ENCODE measurements at regions not wholly inside any gene's neighbourhood (a gene's known extent, or its start where the extent isn't known, plus 50 kb on each side); places are given as distances from the start of the nearest gene placed in this dataset.

- TF ChIP-seq, protein P1, sequence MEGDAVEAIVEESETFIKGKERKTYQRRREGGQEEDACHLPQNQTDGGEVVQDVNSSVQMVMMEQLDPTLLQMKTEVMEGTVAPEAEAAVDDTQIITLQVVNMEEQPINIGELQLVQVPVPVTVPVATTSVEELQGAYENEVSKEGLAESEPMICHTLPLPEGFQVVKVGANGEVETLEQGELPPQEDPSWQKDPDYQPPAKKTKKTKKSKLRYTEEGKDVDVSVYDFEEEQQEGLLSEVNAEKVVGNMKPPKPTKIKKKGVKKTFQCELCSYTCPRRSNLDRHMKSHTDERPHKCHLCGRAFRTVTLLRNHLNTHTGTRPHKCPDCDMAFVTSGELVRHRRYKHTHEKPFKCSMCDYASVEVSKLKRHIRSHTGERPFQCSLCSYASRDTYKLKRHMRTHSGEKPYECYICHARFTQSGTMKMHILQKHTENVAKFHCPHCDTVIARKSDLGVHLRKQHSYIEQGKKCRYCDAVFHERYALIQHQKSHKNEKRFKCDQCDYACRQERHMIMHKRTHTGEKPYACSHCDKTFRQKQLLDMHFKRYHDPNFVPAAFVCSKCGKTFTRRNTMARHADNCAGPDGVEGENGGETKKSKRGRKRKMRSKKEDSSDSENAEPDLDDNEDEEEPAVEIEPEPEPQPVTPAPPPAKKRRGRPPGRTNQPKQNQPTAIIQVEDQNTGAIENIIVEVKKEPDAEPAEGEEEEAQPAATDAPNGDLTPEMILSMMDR (IDR thresholded peaks at IDR 0.05), result no peak
- no peak for TF ChIP-seq POLR2A (IDR thresholded peaks at IDR 0.05)
Observed at GRCh38 chr19:28711411-28711810, 501.5 kb downstream of the UQCRFS1 start.

All from vagina (tissue), 2 donors.